CD14-positive monocyte (primary cell): ENCODE measurements at regions not wholly inside any gene's neighbourhood (a gene's known extent, or its start where the extent isn't known, plus 50 kb on each side); places are given as distances from the start of the nearest gene placed in this dataset.

Experiments
- DNase-seq, 3 donors: peaks; one replicate each; pipeline ENCODE4 v3.0.0-alpha.2; 2011 to 2022
- H2AFZ ChIP-seq: 2 replicates; pipeline ENCODE4 v1.6.0; 2012; ENCODE audit warnings: mild to moderate bottlenecking, low read depth, low read length, inconsistent platforms; ENCODE audit not compliant: insufficient read depth, poor library complexity, severe bottlenecking
- H3K27ac ChIP-seq, 2 donors: 1 replicate in 1 of 2; 2 replicates in 1 of 2; pipeline ENCODE4 v1.5.1; 2012 to 2013; ENCODE audit warnings: low read length in 2 of 2, control low read depth in 1 of 2, inconsistent platforms in 1 of 2, low read depth in 1 of 2, mild to moderate bottlenecking in 1 of 2
- H3K27me3 ChIP-seq, 2 donors: one replicate each; pipeline versions ENCODE4 v1.6.0 to v1.6.1; 2011 to 2013; ENCODE audit warnings: low read length in 2 of 2; ENCODE audit not compliant: control insufficient read depth in 2 of 2, insufficient read depth in 2 of 2
- H3K36me3 ChIP-seq, 2 donors: replicated peaks in 1 of 2; 1 replicate in 1 of 2; 2 replicates in 1 of 2; pipeline versions ENCODE4 v1.5.1 to v1.6.1; 2012 to 2013; ENCODE audit warnings: low read length in 2 of 2, control low read depth in 1 of 2, inconsistent platforms in 1 of 2, mild to moderate bottlenecking in 1 of 2; ENCODE audit not compliant: insufficient read depth in 2 of 2, control insufficient read depth in 1 of 2
- H3K4me1 ChIP-seq, 2 donors: 1 replicate in 1 of 2; 2 replicates in 1 of 2; pipeline versions ENCODE4 v1.5.1 to v1.6.1; 2012 to 2013; ENCODE audit warnings: low read length in 2 of 2, control low read depth in 1 of 2, inconsistent platforms in 1 of 2, mild to moderate bottlenecking in 1 of 2, moderate library complexity in 1 of 2; ENCODE audit not compliant: insufficient read depth in 2 of 2, control insufficient read depth in 1 of 2
- H3K4me2 ChIP-seq: replicated peaks from 2 replicates; pipeline ENCODE3; 2012; ENCODE audit warnings: low read length, moderate library complexity, mild to moderate bottlenecking; ENCODE audit not compliant: poor library complexity, severe bottlenecking; ENCODE audit errors: extremely low read depth
- H3K4me3 ChIP-seq, 3 experiments: fragments of 200-600 bp in 1 of 3; sonication (generic) in 1 of 3; replicated peaks in 1 of 3; 1 replicate in 2 of 3; 2 replicates in 1 of 3; pipeline ENCODE4 v1.5.1; 2011 to 2013; ENCODE audit warnings: low read length in 3 of 3, mild to moderate bottlenecking in 3 of 3, control low read depth in 2 of 3, low read depth in 2 of 3, inconsistent platforms in 1 of 3, moderate library complexity in 1 of 3
- H3K79me2 ChIP-seq: 2 replicates; pipeline ENCODE4 v1.6.0; 2012; ENCODE audit warnings: mild to moderate bottlenecking, control low read depth, inconsistent platforms, low read length, moderate library complexity; ENCODE audit not compliant: insufficient read depth
- H3K9ac ChIP-seq: 2 replicates; pipeline ENCODE4 v1.6.0; 2017; ENCODE audit warnings: low read length, mild to moderate bottlenecking; ENCODE audit not compliant: insufficient read depth, poor library complexity, severe bottlenecking
- H3K9me3 ChIP-seq, 2 donors: replicated peaks in 1 of 2; 1 replicate in 1 of 2; 2 replicates in 1 of 2; pipeline versions ENCODE4 v1.5.1 to v1.6.1; 2012 to 2013; ENCODE audit warnings: low read length in 2 of 2, control low read depth in 1 of 2; ENCODE audit not compliant: control insufficient read depth in 1 of 2, insufficient read depth in 1 of 2
- H4K20me1 ChIP-seq: 2 replicates; pipeline ENCODE4 v1.6.0; 2012; ENCODE audit warnings: mild to moderate bottlenecking, low read length, control low read depth, moderate library complexity; ENCODE audit not compliant: insufficient read depth
- H3K27ac Mint-ChIP-seq, 7 donors: one replicate each; pipeline ENCODE4 v1.8.0; 2020; ENCODE audit warnings: mild to moderate bottlenecking in 7 of 7, mixed read lengths in 7 of 7, moderate library complexity in 6 of 7, inconsistent platforms in 2 of 7
- H3K27me3 Mint-ChIP-seq, 3 donors: one replicate each; pipeline ENCODE4 v1.8.0; 2021 to 2022; ENCODE audit warnings: low read depth in 3 of 3, mild to moderate bottlenecking in 3 of 3, mixed read lengths in 3 of 3, moderate library complexity in 3 of 3, inconsistent platforms in 1 of 3
- H3K36me3 Mint-ChIP-seq, 2 donors: one replicate each; pipeline ENCODE4 v1.8.0; 2020; ENCODE audit warnings: mixed read lengths in 2 of 2, inconsistent platforms in 1 of 2, mild to moderate bottlenecking in 1 of 2
- H3K4me1 Mint-ChIP-seq: one replicate; pipeline ENCODE4 v1.8.0; 2020; ENCODE audit warnings: mild to moderate bottlenecking, mixed read lengths
- H3K4me3 Mint-ChIP-seq, 2 donors: one replicate each; pipeline ENCODE4 v1.8.0; 2020; ENCODE audit warnings: mild to moderate bottlenecking in 2 of 2, mixed read lengths in 2 of 2, moderate library complexity in 1 of 2
- H3K9me3 Mint-ChIP-seq, 7 donors: one replicate each; pipeline ENCODE4 v1.8.0; 2020 to 2022; ENCODE audit warnings: mixed read lengths in 7 of 7, mild to moderate bottlenecking in 6 of 7, moderate library complexity in 6 of 7, inconsistent platforms in 2 of 7
- CTCF ChIP-seq: fragments of 200-600 bp; IDR thresholded peaks from one replicate; pipeline ENCODE4 v1.8.0; 2022; ENCODE audit warnings: antibody characterized with exemption, mild to moderate bottlenecking
- WGBS: methylation state at CpG from one replicate; pipeline ENCODE4 v1.1.5; 2013; ENCODE audit warnings: missing lambda C conversion rate; ENCODE audit not compliant: insufficient coverage; 5-methylcytosine and 5-hydroxymethylcytosine counted together
- intact Hi-C, 2 donors: fragments of 100-400 bp; cut with micrococcal nuclease; formaldehyde crosslinking; loops; one replicate each; pipeline versions ENCODE4 v1.15.0 to v1.15.1; 2023

GRCh38 chr16:51922476-51922875 is 624.5 kb downstream of the TOX3 start:
- intact Hi-C loops: no loop called here
- H3K27me3 Mint-ChIP-seq: peaks cover 0 to 3% (median 2%) of the 10 kb centered on the region in 3 donors
- Histone ChIP-seq H3K79me2 (no peaks in the 10 kb centered on the region), H3K9ac (no peak overlapping the region), H4K20me1 (no peaks in the 10 kb centered on the region), H3K9me3 (no peaks in the 10 kb centered on the region), H3K36me3 (no peaks in the 10 kb centered on the region), H2AFZ (no peak overlapping the region), H3K4me1 (no peaks in the 10 kb centered on the region), H3K27ac (no peak overlapping the region), H3K4me2 (no peak overlapping the region), H3K27me3 (no peaks in the 10 kb centered on the region), H3K4me3 (no peak overlapping the region)
- no peak overlapping the region for H3K27ac Mint-ChIP-seq
- H3K36me3 Mint-ChIP-seq: no peaks in the 10 kb centered on the region
- H3K9me3 Mint-ChIP-seq: peaks cover 0 to 10% (median 2%) of the 10 kb centered on the region in 7 donors
- no peak overlapping the region for H3K4me3 Mint-ChIP-seq
- no peaks in the 10 kb centered on the region for H3K4me1 Mint-ChIP-seq
- DNase-seq: no peak
- no peak for TF ChIP-seq CTCF
- no CpG with 5 or more reads among the region's 3 CpGs for WGBS

- H3K79me2 ChIP-seq: no peaks in the 10 kb centered on the region
- H2AFZ ChIP-seq: no peak overlapping the region
- TF ChIP-seq CTCF: no peak
- no peak overlapping the region for H3K4me2 ChIP-seq
- H3K4me3 ChIP-seq: no peak overlapping the region
- Mint-ChIP-seq H3K36me3 (no peaks in the 10 kb centered on the region), H3K9me3 (peaks cover 0 to 8% (median 0%) of the 10 kb centered on the region in 7 donors), H3K4me3 (no peak overlapping the region), H3K4me1 (no peaks in the 10 kb centered on the region), H3K27me3 (peaks cover 0 to 2% (median 1%) of the 10 kb centered on the region in 3 donors), H3K27ac (peak overlapping the region in 1 of 7 donors; percentile 6)
- no peak overlapping the region for H3K9ac ChIP-seq
- no peaks in the 10 kb centered on the region for H4K20me1 ChIP-seq
- H3K36me3 ChIP-seq: no peaks in the 10 kb centered on the region
- no peak for DNase-seq
- intact Hi-C loops: no loop called here
- no peak overlapping the region for H3K27ac ChIP-seq
- no peaks in the 10 kb centered on the region for H3K27me3 ChIP-seq
- WGBS: 60% methylated on average over 3 of the region's 4 CpGs
- H3K4me1 ChIP-seq: no peaks in the 10 kb centered on the region
- no peaks in the 10 kb centered on the region for H3K9me3 ChIP-seq
These were observed 627.2 kb downstream of the TOX3 start for GRCh38 chr16:51919736-51920135.
